ELF-1 (cell line): ENCODE measurements at regions not wholly inside any gene's neighbourhood (a gene's known extent, or its start where the extent isn't known, plus 50 kb on each side); places are given as distances from the start of the nearest gene placed in this dataset.
A peak's percentile ranks its signal among the peaks of the same experiment; 100 is the strongest.
"Not testable (repeated sequence)": the region's sequence is repeated elsewhere in the genome, so short reads cannot be mapped to it uniquely, and the experiment has no call there.

Experiments used
- DNase-seq: peaks from one replicate; pipeline ENCODE4 v3.0.0-alpha.2; 2016; ENCODE audit warnings: low read depth, low spot score

DNA sequence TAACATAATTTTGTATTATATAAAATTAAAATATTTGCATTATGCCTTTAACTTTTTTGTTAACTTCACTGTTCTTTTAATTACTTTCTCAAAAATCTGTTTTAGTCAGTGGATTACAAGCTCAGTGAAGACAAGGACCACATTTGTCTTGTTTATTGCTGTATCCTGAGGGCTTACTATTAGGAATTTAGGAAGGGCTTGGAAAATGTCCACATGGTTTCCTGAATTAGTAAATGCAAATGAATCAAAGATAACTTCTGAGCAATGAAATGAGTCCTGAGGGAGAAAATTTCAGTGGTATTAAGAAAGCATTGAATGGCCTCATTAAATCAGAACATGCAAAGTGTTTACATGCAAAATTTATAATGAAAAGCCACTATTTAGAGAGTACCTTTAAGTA is 1293.2 kb upstream of the GOT2 start:
- no peak for DNase-seq

DNA sequence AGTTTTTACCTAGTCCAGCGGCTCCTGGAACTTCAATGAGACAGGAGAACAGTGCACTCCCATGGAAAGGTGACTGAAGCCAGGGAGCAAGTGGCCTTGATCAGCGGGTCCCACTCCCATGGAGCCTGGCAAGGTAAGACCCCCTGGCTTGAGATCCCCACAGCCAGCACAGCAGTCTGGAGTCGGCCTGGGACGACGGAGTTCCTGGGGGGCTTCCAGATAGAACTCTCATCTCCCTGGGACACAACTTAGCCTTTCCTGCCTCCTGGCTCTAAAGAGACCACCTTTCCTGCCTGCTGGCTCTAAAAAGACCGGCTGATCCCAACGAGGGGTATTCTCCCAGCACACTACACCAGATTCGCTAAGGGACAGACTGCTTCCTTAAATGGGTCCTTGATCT is 1279.0 kb upstream of the GOT2 start:
- no peak for DNase-seq

DNA sequence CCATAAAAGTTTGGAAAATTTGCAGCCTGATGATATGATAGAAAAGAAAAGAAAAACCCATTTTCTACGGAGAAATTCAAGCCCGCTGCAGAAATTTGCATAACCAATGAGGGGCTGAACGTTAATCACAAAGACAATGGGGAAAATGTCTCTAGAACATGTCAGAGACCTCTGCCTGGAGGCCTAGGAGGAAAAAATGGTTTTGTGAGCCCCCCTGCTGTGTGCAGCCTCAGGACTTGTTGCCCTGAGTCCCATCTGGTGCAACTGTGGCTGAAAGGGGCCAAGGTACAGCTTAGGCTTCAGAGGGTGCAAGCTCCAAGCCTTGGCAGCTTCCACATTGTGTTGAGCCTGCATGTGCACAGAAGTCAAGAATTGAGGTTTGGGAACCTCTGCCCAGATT is 1267.4 kb upstream of the GOT2 start:
- no peak for DNase-seq

DNA sequence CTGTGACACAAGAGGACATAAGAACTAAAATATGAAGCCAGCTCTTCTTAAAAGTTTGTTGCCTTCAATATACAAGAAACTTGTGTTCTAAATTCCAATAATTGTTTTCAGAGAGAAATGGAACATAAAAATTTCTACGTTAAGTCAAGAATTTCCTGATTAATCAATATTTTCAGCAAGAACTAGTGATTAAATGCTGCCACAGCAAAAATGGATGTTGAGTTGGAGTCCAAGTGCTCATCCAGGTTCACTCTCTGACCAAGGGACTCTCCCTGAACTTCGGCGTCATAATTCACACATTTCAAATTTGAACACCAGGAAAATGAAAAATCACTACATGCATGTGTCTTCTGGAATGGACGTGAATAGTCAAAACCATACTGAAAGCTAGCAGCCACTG is 1263.6 kb upstream of the GOT2 start:
- DNase-seq: no peak

DNA sequence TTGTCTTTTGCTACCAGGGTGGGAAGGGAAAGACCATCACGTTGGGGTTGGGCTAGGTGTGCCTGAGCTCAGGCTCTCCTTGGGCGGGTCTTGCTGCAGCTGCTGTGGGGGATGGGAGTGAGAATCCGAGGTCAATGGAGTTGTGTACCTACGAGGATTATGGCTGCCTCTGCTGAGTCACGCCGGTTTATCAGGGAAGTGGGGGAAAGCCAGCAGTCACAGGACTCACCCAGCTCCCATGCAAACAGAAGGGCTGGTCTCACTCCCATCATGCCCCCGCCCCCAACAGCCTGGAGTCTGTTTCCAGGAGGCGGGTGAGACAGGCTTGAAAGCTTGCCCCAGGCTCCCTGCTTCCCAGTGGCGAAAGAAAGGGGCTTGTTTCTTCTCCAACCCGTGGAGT is 1259.0 kb upstream of the GOT2 start:
- DNase-seq: peak; percentile 38

DNA sequence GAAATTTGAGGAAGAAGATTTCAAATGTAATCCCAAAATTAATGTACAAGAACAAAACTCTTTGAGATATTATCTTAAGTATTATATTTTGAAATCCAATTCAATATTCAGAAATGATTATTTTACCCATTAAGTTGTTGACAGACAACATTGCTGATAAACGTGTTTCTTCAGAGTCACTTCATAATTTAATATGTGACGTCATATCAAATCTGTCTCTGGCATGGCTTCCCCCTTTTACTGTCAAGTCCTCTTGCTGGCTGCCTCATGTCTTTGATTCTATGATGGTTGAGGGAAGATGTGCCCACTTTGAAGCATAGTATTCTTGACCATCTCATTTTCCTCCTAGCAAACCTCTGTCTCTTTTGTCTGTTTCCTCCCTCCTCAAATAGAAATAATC is 1257.1 kb upstream of the GOT2 start:
- no peak for DNase-seq

DNA sequence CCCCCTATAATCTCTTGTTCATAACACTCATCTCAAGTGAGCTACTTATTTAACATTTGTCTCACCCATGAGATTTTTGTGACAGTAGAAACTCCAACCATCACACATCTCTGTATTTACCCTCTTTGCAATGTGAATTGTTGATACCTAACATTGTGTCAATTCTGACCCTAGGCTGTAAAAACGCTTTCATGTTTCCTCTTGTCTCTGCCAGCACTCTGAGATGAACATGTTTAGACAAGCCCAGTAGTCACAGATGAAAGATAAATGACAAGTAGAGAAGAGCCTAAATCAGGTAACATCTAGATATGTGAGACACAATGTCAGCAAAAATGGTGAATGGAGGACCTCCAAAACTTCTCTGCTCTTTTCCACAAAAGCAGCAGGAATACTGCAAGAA is 1254.5 kb upstream of the GOT2 start:
- DNase-seq: no peak

DNA sequence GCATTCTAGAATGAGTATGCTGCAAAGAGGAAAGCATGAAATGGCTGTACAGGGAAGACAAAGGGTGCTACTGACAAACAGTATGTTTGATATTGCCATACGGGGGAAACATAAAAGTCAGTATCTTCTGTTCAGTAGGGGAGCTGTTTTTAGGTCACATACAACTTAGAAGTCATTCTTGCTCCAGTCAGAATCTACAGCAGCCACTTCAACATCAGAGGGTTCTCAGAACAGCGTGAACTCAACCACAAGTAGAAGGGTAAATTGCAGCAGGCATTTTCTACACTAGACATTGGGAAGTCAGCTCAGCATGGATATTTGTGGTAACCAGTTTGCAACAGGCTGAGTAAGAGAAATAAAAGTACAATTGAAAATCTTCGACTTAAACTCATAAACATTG is 1241.8 kb upstream of the GOT2 start:
- DNase-seq: no peak

DNA sequence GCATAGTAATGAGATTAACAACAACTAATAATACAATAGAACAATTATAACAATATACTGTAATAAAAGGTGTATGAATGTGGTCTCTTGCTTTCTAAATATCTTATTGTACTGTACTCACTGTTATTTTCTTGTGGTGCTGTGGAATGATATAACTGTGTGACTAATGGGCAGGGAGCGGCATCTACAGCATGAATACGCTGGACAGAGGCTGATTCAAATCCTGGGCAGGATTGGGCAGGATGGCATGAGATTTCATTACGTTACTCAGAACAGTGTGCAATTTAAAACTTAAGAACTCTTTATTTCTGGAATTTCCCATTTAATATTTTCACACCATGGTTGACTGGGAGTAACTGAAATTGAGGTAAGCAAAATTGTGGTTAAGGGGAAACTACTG is 1239.8 kb upstream of the GOT2 start:
- DNase-seq: no peak

DNA sequence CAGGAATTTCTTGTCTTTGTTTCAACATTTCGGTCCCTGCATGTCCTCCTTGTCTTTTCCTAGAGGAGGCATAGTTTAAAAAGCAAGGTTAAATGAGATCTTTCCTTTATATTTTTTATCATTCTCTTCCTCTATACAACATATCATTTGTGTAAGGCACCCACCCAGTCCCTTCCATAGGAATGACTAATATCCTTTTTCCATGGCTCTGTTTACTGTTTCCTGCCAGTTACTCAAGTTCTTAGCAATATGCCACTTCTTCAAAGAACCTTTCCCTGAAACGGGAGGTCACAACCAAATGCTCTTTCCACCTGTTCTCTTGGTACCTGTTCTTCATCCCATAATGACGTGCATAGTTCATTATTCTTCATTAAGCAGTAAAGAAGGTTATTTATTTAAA is 1237.1 kb upstream of the GOT2 start:
- no peak for DNase-seq

DNA sequence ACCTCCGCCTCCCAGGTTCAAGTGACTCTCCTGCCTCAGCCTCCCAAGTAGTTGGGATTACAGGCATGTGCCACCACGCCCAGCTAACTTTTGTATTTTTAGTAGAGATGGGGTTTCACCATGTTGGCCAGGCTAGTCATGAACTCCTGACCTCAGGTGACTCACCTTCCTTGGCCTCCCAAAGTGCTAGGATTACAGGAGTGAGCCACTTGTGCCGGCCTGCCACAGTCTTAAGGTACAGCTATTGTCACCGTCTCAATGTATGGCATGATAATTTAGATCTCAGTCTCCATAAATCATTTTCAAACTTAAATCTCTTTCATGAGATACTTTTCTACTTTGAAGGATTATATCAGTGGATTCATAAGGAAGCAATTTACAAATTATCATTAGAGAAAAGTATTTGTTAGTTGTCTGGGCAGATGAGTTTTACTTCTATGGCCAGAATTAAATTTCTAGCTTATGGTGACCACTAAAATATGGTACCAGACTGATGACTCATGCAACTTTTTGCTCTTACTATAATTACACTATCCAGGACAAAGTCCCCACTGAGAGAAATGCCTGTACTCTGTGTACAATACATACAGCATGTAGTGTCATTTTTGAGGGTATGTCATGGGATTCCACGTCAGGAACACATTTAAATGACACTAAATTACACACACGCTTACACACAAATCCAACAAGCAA is 1230.3 kb upstream of the GOT2 start:
- DNase-seq: no peak

DNA sequence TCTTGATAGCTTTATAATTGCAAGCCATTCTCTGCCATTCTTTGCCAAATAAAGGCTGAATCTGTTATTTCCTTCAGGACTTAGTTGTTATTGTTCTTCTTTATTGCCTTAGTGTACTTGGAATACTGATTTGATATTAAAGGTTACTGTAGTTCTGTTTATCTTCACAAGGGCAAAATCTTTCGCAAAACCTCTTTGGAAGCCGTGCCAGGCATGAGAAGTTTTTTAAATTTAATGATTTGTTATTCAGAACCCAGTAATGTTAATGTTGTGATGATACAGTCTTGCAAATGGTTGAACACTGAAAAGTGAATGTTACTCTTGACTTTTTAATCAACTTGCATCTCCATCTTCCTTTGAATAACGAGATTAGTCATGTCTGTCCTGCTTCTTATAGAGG is 1225.2 kb upstream of the GOT2 start:
- DNase-seq: no peak

DNA sequence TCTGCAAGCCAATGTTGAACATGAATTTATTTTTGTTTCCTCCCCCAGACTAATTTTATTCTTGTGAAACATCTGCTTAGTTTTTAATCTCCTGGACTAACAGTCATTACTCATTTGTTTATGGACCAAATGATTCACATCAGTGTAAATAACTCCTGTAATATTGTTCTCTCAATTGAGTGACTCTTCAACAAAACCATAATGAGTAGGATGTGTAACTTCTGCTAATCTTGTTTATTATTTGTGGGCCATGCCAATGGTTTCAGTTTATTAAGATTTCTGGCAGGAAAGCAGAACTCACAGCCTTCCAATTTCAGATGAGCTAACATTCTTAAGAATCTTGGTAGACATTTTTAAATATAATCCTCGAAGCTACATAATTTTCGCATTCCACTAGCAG is 1216.3 kb upstream of the GOT2 start:
- DNase-seq: no peak

DNA sequence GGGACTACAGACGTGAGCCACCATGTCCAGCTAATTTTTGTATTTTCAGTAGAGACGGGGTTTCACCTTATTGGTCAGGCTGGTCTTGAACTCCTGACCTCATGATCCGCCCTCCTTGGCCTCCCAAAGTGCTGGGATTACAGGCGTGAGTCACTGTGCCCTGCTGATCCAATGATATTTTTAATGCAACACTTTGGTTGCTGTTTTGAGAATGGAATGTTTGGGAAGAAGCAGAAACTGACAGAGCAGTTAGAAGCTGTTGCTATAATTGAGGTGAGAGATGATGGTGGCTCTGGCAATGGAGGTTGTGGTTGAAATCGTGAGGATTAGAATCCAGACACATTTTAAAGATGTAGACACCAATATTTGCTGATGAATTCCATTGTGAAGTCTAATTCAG is 1209.9 kb upstream of the GOT2 start:
- DNase-seq: not testable (repeated sequence)

DNA sequence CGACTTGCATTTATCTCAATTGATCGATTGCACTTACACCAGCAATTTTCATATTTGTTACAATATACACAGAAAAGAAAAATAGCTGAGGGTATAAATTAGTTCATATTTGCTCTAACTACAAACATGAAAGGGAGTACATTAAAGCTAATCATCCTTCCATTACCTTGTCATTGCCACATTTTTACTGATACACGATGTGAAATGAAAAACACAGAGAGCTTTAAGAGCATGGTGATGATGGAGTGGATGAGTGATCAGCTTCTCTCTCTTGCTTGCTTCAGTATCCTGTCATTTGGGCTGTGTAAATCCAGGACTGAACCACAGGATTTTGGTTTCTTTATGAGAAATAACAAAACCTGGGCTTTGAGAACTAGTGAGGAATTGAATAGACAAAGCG is 1207.5 kb upstream of the GOT2 start:
- DNase-seq: no peak

DNA sequence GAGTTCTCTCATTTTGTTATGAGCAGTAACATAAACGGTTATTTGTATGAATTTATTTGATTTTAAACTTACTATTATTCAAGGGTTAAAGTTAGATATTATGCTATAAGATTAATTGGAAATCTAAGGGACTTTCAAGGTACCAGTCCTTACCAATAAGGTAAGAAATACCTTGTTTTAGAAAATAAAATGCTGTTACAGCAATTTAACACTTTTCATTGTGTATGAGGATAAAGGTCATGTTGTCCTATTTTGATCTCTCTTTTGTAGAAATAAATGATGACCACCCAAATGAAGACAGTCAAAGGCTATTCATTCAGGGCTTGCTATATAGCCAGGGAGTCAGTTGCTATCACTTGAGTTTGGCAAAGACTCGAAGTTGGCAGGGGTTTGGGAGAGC is 1185.9 kb upstream of the GOT2 start:
- no peak for DNase-seq

DNA sequence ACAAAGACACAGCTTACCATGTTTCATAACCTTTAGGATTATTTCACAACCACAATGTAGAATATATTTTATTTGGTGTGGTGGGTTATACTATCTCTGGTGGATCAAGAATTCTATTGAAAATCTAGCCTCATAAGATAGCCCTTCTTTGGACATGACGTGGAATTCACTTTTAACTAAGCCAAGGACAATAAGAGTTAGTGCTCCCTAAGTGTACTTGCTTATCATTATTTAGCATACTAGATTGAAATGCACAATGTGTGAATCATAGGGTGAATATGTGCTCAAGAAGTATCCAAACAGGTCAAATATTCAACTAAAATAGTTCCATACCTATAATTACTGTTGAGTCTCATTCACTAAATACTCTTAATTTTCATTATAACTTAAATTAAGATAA is 1179.5 kb upstream of the GOT2 start:
- DNase-seq: no peak

DNA sequence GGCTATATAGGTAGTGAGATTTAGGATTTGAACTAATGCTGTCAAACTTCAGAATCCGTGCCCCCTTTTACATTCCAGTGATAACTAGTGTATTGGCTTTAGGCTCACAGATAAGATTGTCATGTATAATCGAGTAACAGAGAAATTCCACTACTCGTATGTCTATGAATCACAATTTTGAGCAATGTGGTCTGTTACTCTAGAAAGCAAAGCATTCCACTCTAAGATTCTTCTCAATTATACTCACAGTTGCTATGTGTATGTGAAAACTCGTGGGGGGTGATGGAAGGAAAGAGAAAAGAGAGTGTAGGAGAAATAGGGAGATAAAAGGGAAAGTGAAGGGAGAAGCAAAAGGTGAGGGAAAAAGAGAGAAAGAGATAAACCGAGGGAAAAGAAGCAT is 1175.1 kb upstream of the GOT2 start:
- DNase-seq: no peak

DNA sequence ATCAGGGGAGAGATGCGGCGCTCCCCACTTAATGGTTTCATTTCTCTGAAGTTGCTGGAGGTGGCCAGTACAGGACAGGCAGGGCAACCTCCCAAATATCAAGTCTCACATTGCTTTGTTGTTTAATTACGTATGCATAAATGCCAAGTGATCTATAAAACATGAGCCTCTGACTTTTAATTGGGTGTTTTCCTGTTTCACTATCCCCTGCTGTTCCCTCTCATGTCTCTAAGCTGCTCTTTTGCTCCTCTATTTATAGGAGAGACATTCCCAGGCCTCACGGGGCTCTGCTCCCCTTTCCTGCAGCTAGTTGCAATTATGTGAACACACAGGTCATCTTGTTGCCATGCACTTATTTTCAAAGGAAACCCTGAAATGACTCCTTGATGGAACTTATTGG is 1173.5 kb upstream of the GOT2 start:
- DNase-seq: no peak

DNA sequence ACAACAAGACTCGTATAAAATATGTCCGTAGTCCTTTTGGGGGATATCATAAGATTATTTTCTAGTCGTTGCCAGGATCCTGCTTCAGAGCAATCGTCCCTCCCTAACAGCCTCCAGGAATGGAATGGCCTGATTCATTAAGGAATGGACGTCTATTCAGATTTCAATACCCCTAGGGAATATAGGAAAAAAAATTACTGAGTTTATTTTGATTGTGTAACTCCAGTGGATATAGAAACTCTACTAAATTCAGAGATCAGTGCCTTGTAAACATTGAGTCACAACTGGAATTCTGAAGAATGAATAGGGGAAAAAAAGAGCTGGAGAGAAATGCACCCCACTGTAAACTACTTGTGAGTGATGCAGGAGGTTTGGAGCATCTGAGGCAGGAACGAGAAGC is 1171.5 kb upstream of the GOT2 start:
- DNase-seq: no peak

DNA sequence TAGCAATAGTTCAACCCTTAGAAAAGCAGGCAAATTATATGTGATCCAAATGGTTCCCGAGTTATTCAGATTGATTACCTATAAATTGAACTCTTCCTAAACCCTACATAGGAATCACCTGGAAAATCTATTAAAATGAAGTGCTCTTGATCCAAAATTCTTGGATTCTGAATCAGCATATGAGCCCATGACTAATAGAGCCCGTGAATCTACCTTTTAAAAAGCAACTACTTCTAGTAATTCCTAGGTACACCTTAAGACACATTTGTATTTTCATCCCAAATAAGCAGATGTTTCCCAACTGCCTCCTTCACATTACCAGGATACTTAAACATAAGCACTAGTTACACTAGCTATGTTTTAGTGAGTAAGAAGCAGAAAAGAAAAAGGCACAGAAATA is 1171.0 kb upstream of the GOT2 start:
- no peak for DNase-seq

DNA sequence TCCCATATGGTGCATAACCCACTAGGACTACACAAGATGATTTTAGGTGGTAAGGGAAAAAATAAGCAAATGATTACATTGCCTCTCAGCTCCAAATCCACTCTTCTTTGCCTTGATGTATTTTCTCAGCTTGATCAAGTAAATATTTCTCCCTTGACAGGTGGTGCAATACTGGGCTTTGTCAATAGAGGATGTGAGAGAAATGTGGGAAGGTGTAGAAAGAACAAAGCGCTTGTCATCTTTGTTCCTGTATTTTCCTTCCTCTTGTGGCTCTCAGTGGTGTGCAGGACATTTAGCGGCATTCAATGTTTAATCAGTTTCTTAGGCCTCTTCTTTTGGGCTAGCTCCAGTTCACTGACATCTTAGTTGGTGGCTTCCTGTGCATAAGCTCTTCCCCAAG is 1165.8 kb upstream of the GOT2 start:
- DNase-seq: peak; percentile 1

DNA sequence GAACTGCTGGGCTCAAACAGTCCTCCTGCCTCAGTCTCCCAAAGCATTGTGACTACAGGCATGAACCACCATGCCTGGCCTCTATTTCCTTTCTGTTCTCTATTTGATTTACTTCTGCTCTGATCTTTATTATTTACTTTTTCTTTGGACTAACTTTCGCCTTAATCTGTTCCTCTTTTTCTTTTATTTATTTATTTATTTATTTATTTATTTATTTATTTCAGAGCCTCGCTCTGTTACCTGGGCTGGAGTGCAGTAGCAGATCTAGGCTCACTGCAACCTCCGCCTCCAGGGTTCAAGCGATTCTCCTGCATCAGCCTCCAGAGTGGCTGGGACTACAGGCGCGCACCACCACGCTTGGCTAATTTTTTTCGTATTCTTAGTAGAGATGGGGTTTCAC is 1158.3 kb upstream of the GOT2 start:
- no peak for DNase-seq

DNA sequence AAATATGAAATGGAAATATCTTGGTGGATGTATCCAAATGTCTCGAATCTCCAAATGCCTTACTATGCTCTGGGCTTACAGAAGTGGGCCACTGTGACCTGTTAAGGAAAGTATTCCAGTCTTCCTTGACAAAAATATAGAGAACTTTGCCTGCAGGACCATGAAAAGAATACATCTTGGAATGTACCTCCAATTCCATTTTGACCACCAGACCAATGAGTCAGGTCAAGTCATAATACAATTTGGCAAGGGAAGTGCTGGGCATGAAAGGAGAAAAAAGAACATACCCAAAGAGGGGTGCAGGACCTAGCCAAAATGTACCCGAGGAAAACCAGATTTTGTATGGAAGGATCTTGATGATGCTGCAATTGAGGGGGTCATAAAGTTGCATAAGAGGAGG is 1153.7 kb upstream of the GOT2 start:
- DNase-seq: no peak
